ENCODE measurements at regions not wholly inside any gene's neighbourhood (a gene's known extent, or its start where the extent isn't known, plus 50 kb on each side); places are given as distances from the start of the nearest gene placed in this dataset.

DNA sequence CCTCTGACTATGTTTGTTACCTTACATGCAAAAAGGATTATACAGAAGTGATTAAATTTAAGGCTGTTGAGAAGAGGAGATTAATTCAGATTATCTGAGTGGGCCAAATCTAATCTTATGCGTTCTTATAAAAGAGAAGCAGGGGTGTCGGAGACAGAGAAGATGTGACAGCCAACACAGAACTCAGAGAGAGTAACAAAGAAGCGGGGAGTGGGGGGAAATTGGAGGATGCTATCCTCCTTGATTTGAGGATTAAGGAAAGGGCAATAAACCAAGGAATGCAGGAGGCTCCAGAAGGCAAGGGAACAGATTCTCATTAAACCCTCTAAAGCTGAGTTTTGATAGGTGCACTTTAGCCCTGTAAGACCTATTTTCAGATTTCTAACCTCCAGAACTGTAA lies 291.3 kb upstream of the REG3G start:
- intact Hi-C loops (cut with DNase I), result no loop called here
- Histone ChIP-seq H3K9me3 (peaks cover 0 to 17% (median 0%) of the 10 kb centered on the region in 11 donors), H3K27me3 (no peaks in the 10 kb centered on the region), H3K4me1 (no peaks in the 10 kb centered on the region), H3K36me3 (no peaks in the 10 kb centered on the region), H3K27ac (no peak overlapping the region), H3K4me3 (no peak overlapping the region)
- DNase-seq, result no peak
- no peak for ATAC-seq
- WGBS, 2 donors, result 70 to 72% methylated on average over 3 of the region's 3 CpGs
- TF ChIP-seq, protein P1, sequence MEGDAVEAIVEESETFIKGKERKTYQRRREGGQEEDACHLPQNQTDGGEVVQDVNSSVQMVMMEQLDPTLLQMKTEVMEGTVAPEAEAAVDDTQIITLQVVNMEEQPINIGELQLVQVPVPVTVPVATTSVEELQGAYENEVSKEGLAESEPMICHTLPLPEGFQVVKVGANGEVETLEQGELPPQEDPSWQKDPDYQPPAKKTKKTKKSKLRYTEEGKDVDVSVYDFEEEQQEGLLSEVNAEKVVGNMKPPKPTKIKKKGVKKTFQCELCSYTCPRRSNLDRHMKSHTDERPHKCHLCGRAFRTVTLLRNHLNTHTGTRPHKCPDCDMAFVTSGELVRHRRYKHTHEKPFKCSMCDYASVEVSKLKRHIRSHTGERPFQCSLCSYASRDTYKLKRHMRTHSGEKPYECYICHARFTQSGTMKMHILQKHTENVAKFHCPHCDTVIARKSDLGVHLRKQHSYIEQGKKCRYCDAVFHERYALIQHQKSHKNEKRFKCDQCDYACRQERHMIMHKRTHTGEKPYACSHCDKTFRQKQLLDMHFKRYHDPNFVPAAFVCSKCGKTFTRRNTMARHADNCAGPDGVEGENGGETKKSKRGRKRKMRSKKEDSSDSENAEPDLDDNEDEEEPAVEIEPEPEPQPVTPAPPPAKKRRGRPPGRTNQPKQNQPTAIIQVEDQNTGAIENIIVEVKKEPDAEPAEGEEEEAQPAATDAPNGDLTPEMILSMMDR (IDR thresholded peaks at IDR 0.05), result no peak

DNA sequence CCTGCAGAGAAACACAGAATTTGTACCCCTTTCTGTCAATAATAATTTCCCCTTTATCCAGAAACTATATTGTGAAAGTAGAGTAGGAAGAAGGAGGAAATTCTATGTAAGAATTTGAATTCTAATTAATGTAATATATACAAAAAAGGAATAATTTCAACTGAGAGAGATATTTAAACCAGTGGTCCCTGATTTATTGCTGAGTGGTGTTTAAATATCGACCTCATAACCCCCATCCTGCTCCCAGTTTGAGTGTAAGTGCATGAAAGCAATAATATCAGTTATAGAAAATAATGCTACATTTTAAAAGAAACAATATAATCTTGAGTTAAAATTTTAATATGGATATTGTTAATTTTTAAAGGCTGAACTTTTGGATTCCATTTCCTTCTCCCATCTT lies 286.2 kb upstream of the REG3G start:
- H3K4me1 ChIP-seq, result no peaks in the 10 kb centered on the region
- H3K36me3 ChIP-seq, result no peaks in the 10 kb centered on the region
- peaks cover 0 to 12% (median 0%) of the 10 kb centered on the region in 11 donors for H3K9me3 ChIP-seq
- no peak overlapping the region for H3K4me3 ChIP-seq
- intact Hi-C loops (cut with DNase I), result no loop called here
- DNase-seq, result no peak
- ATAC-seq, result no peak
- WGBS, 2 donors, result 65 to 67% methylated on average over 1 of the region's 1 CpG
- no peak overlapping the region for H3K27ac ChIP-seq
- H3K27me3 ChIP-seq, result no peaks in the 10 kb centered on the region
- TF ChIP-seq, protein P1 (IDR thresholded peaks at IDR 0.05), result no peak

DNA sequence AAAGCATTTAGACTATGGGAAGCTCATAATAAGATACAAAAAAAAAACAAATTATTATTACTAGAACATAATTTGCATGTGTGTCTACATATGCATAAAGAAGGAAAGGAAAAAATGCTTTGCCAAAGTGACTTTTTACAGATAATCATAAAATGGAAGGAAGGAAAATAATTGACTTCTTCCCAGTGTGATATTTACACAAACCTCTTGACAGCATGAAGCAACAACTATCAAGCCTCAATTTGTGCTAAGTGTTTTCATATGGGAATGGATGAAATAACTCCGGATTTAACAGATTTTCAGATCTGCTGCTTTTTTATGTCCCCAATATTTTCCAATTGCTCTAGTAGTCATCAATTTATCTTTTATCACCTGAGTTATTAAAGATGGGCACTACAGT lies 275.9 kb upstream of the REG3G start:
- DNase-seq (no peak), ATAC-seq (no peak)
- H3K4me1 ChIP-seq, result no peaks in the 10 kb centered on the region
- TF ChIP-seq, protein P1 (IDR thresholded peaks at IDR 0.05), result no peak
- no peaks in the 10 kb centered on the region for H3K36me3 ChIP-seq
- no peaks in the 10 kb centered on the region for H3K27me3 ChIP-seq
- WGBS, 2 donors, result 0% methylated on average over 1 of the region's 1 CpG
- H3K4me3 ChIP-seq, result no peak overlapping the region
- no peak overlapping the region for H3K27ac ChIP-seq
- intact Hi-C loops (cut with DNase I), result no loop called here
- H3K9me3 ChIP-seq, result no peaks in the 10 kb centered on the region

DNA sequence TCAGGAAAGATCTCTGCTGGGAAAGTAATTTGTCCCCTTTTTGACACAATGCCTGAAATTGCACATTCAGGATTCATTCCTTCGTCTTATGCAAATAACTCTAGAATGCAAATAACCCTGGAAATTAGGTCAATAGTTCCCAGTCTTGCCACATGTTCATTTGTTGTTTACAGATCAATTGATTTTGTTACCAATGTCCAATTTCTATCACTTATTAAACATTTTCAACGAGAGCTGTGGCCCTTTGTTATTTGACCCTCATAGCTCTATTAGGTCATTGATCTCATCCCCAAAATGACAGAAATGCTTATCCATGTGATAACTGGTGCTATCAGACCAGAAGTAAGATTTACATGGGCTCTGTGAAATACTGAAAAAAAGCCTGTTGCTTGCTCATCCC lies 275.3 kb upstream of the REG3G start:
- H3K36me3 ChIP-seq, result no peaks in the 10 kb centered on the region
- H3K27me3 ChIP-seq, result no peaks in the 10 kb centered on the region
- H3K27ac ChIP-seq, result no peak overlapping the region
- TF ChIP-seq, protein P1 (IDR thresholded peaks at IDR 0.05), result no peak
- intact Hi-C loops (cut with DNase I), result no loop called here
- 59 to 64% methylated on average over 2 of the region's 2 CpGs for WGBS, 2 donors
- H3K4me3 ChIP-seq, result no peak overlapping the region
- H3K4me1 ChIP-seq, result no peaks in the 10 kb centered on the region
- no peaks in the 10 kb centered on the region for H3K9me3 ChIP-seq
- ATAC-seq, result no peak
- no peak for DNase-seq

DNA sequence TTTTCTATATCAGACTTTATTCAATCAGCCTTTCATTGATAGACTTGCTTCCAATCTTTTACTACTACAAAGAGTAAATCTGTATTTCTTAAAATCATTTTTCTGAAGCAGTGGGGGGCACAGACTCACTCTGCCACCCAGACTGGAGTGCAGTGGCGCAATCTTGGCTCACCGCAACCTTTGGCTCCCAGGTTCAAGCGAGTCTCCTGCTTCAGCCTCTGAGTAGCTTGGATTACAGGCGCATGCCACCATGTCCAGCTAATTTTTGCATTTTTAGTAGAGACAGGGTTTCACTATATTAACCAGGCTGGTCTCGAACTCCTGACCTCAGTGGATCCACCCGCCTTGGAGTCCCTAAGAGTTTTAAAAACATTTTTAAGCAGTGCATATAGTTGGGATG lies 270.6 kb upstream of the REG3G start:
- no peak for ATAC-seq

More for the DNA sequence above, 270.6 kb upstream of the REG3G start:
- intact Hi-C loops (cut with DNase I), result no loop called here
- Histone ChIP-seq H3K27ac (no peak overlapping the region), H3K4me1 (no peaks in the 10 kb centered on the region), H3K36me3 (no peaks in the 10 kb centered on the region), H3K9me3 (peaks cover 0 to 9% (median 0%) of the 10 kb centered on the region in 11 donors), H3K4me3 (no peak overlapping the region), H3K27me3 (no peaks in the 10 kb centered on the region)
- TF ChIP-seq, protein P1 (IDR thresholded peaks at IDR 0.05), result no peak
- DNase-seq, result no peak
- WGBS, 2 donors, result 85 to 87% methylated on average over 6 of the region's 6 CpGs
